ENCODE measurements at regions not wholly inside any gene's neighbourhood (a gene's known extent, or its start where the extent isn't known, plus 50 kb on each side); places are given as distances from the start of the nearest gene placed in this dataset.

GRCh38 chr4:45063696-45064095, 337.3 kb upstream of the GNPDA2 start:
- no peak overlapping the region for H3K27ac ChIP-seq (ENCODE audit: low read depth in 1 of 2, low read length in 2 of 2)
- H3K4me1 ChIP-seq (ENCODE audit: control insufficient read depth in 4 of 4, insufficient read depth in 4 of 4, low read length in 3 of 4), result no peaks in the 10 kb centered on the region
- no peaks in the 10 kb centered on the region for H3K36me3 ChIP-seq (ENCODE audit: control insufficient read depth in 4 of 4, insufficient read depth in 3 of 4, low read depth in 1 of 4, low read length in 3 of 4)
- H3K9ac ChIP-seq (ENCODE audit: low read depth in 1 of 2, low read length in 2 of 2), result no peak overlapping the region
- TF ChIP-seq EGR1 (IDR thresholded peaks at IDR 0.05; ENCODE audit: low read depth in 2 of 2), result no peak
- no peak for TF ChIP-seq FOXA1 (IDR thresholded peaks at IDR 0.05)
- TF ChIP-seq NR2F2 (IDR thresholded peaks at IDR 0.05), result no peak
- no peak for TF ChIP-seq CTCF (IDR thresholded peaks at IDR 0.05; ENCODE audit: low read depth, low read length, missing input control)
- no peak for TF ChIP-seq GABPA (IDR thresholded peaks at IDR 0.05 in 1 of 2, conservative IDR thresholded peaks at IDR 0.05 in 1 of 2)
- no peak for TF ChIP-seq ATF3 (IDR thresholded peaks at IDR 0.05)
- TF ChIP-seq RXRA (IDR thresholded peaks at IDR 0.05), result no peak
- TF ChIP-seq JUND (IDR thresholded peaks at IDR 0.05), result no peak
- TF ChIP-seq FOXA2 (IDR thresholded peaks at IDR 0.05), result no peak
- no peak for TF ChIP-seq TAF1 (conservative IDR thresholded peaks at IDR 0.05)
- no peak for TF ChIP-seq ZBTB33 (IDR thresholded peaks at IDR 0.05)
- no peak for TF ChIP-seq YY1 (IDR thresholded peaks at IDR 0.05)
- TF ChIP-seq RAD21 (IDR thresholded peaks at IDR 0.05), result no peak
- 7% methylated on average over 1 of the region's 1 CpG for WGBS
- no peaks in the 10 kb centered on the region for H3K9me3 ChIP-seq (ENCODE audit: control insufficient read depth in 4 of 4, low read length in 3 of 4)
- no peak overlapping the region for H3K4me3 ChIP-seq (ENCODE audit: low read depth in 1 of 3, low read length in 3 of 3)
- DNase-seq (ENCODE audit: low spot score), result no peak
- H3K27me3 ChIP-seq (ENCODE audit: control insufficient read depth in 4 of 4, insufficient read depth in 4 of 4, low read length in 3 of 4), result no peaks in the 10 kb centered on the region

GRCh38 chr4:45062935-45063545, 336.7 kb upstream of the GNPDA2 start:
- WGBS, result 58% methylated on average over 1 of the region's 1 CpG
- H3K27ac ChIP-seq (ENCODE audit: low read depth in 1 of 2, low read length in 2 of 2), result no peak overlapping the region
- no peaks in the 10 kb centered on the region for H3K27me3 ChIP-seq (ENCODE audit: control insufficient read depth in 4 of 4, insufficient read depth in 4 of 4, low read length in 3 of 4)
- H3K9me3 ChIP-seq (ENCODE audit: control insufficient read depth in 4 of 4, low read length in 3 of 4), result no peaks in the 10 kb centered on the region
- no peaks in the 10 kb centered on the region for H3K4me1 ChIP-seq (ENCODE audit: control insufficient read depth in 4 of 4, insufficient read depth in 4 of 4, low read length in 3 of 4)
- no peak overlapping the region for H3K9ac ChIP-seq (ENCODE audit: low read depth in 1 of 2, low read length in 2 of 2)
- no peak for DNase-seq (ENCODE audit: low spot score)
- H3K4me3 ChIP-seq (ENCODE audit: low read depth in 1 of 3, low read length in 3 of 3), result no peak overlapping the region
- TF ChIP-seq TAF1 (conservative IDR thresholded peaks at IDR 0.05), result no peak
- no peak for TF ChIP-seq FOXA1 (IDR thresholded peaks at IDR 0.05)
- TF ChIP-seq HNF4G (IDR thresholded peaks at IDR 0.05), result no peak
- TF ChIP-seq REST (IDR thresholded peaks at IDR 0.05), result no peak
- TF ChIP-seq RAD21 (IDR thresholded peaks at IDR 0.05), result no peak
- no peak for TF ChIP-seq MAX (IDR thresholded peaks at IDR 0.05)
- H3K36me3 ChIP-seq (ENCODE audit: control insufficient read depth in 4 of 4, insufficient read depth in 3 of 4, low read depth in 1 of 4, low read length in 3 of 4), result no peaks in the 10 kb centered on the region

All from liver (tissue), 8 donors.